ENCODE measurements at regions not wholly inside any gene's neighbourhood (a gene's known extent, or its start where the extent isn't known, plus 50 kb on each side); places are given as distances from the start of the nearest gene placed in this dataset.

DNA sequence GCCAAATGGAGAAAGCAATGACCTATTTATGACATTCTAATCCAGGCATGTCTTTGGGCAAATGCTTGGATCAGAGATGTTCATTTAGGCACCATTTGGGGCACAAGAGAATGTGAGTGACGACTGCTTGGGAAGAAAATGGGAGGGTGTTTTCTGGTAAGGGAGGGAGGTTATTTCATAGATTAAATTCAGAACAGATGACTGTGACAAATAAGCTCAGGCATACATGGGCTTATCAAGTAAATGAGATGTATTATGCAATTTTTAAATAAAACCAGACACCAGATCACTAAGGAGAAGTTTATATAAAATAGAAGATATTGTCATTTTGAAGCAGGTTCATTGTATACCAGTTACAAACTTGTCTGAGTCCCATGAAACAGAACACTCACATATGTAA lies 71.4 kb upstream of the UGT8 start:
- Histone ChIP-seq H3K4me1 (no peaks in the 10 kb centered on the region), H3K27ac (no peak overlapping the region), H3K4me3 (no peak overlapping the region), H3K27me3 (no peaks in the 10 kb centered on the region), H3K9me3 (no peaks in the 10 kb centered on the region), H3K36me3 (no peaks in the 10 kb centered on the region)
- DNase-seq (no peak), ATAC-seq (no peak)
- intact Hi-C loops (cut with DNase I; ENCODE audit: low total_unique reads) = no loop called here
- TF ChIP-seq POLR2A (IDR thresholded peaks at IDR 0.05) = no peak
- TF ChIP-seq, protein P1, sequence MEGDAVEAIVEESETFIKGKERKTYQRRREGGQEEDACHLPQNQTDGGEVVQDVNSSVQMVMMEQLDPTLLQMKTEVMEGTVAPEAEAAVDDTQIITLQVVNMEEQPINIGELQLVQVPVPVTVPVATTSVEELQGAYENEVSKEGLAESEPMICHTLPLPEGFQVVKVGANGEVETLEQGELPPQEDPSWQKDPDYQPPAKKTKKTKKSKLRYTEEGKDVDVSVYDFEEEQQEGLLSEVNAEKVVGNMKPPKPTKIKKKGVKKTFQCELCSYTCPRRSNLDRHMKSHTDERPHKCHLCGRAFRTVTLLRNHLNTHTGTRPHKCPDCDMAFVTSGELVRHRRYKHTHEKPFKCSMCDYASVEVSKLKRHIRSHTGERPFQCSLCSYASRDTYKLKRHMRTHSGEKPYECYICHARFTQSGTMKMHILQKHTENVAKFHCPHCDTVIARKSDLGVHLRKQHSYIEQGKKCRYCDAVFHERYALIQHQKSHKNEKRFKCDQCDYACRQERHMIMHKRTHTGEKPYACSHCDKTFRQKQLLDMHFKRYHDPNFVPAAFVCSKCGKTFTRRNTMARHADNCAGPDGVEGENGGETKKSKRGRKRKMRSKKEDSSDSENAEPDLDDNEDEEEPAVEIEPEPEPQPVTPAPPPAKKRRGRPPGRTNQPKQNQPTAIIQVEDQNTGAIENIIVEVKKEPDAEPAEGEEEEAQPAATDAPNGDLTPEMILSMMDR (IDR thresholded peaks at IDR 0.05 in 4 of 5, conservative IDR thresholded peaks at IDR 0.05 in 1 of 5) = no peak
- in situ Hi-C loops (cut with MboI; ENCODE audit: low sequenced_read_pairs in 4 of 4) = no loop called here

DNA sequence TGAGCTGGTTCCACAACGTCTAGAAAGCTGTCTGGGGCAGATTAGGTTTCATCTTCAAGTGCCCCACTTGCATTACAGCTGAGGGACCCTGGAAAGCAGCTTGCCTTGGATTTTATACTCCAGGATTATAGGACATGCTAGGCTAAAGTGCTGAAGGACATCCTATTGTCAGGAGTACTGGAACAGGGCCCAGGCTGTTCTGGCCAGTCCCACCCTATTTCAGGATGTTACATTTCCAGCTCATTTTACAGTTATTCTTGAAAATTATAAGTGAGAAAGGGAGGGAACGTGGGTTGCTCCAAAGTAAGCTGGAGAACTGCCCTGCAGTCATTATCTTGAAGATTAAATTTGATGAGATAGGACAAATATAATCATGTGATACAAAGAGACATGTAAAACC lies 71.0 kb upstream of the UGT8 start:
- Histone ChIP-seq H3K4me3 (no peak overlapping the region), H3K27me3 (no peaks in the 10 kb centered on the region), H3K9me3 (no peaks in the 10 kb centered on the region), H3K27ac (no peak overlapping the region), H3K36me3 (no peaks in the 10 kb centered on the region), H3K4me1 (no peaks in the 10 kb centered on the region)
- intact Hi-C loops (cut with DNase I; ENCODE audit: low total_unique reads) (no loop called here), in situ Hi-C loops (cut with MboI; ENCODE audit: low sequenced_read_pairs in 4 of 4) (no loop called here)
- TF ChIP-seq, protein P1 (IDR thresholded peaks at IDR 0.05 in 4 of 5, conservative IDR thresholded peaks at IDR 0.05 in 1 of 5) = no peak
- TF ChIP-seq POLR2A (IDR thresholded peaks at IDR 0.05) = no peak
- DNase-seq (no peak), ATAC-seq (no peak)

DNA sequence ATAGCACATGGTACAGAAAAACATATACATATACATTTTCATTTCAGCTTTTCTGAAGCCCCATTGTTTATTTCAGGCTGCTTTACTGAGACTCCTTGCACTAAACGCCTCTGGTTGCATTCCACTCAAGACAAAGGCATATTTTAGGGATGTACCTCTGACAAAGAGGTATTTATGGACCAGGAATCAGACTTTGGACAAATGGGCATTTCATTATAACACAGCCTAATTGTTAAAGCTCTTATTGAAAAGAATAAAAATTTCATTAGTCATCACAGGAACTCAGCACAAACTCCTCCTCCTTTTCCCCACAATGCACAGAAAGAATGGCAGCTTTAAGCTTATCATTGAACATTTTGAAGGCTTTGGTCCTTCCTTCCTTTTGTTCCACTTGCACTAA lies 62.9 kb upstream of the UGT8 start:
- no peak for TF ChIP-seq POLR2A (IDR thresholded peaks at IDR 0.05)
- TF ChIP-seq, protein P1 (IDR thresholded peaks at IDR 0.05 in 4 of 5, conservative IDR thresholded peaks at IDR 0.05 in 1 of 5) = no peak
- intact Hi-C loops (cut with DNase I; ENCODE audit: low total_unique reads) (no loop called here), in situ Hi-C loops (cut with MboI; ENCODE audit: low sequenced_read_pairs in 4 of 4) (no loop called here)
- Histone ChIP-seq H3K36me3 (no peaks in the 10 kb centered on the region), H3K27me3 (no peaks in the 10 kb centered on the region), H3K4me1 (no peaks in the 10 kb centered on the region), H3K27ac (no peak overlapping the region), H3K9me3 (no peaks in the 10 kb centered on the region), H3K4me3 (no peak overlapping the region)
- DNase-seq (no peak), ATAC-seq (no peak)

DNA sequence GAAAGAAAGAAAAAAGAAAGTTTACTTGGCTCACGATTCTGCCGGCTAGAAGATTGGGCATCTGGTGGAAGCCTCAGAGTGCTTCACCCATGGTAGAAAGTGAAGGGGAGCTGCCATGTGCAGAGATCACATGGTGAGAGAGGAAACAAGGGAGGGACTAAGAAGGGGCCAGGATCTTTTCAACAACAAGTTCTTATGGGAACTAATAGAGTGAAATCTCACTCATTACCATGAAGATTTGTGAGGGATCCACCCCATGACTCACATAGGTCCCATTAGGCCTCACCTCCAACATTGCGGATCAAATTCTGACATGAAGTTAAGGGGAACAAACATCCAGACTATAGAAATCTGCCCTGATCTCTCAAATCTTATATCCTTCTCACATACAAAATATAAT lies 61.3 kb upstream of the UGT8 start:
- in situ Hi-C loops (cut with MboI; ENCODE audit: low sequenced_read_pairs in 4 of 4) = no loop called here
- intact Hi-C loops (cut with DNase I; ENCODE audit: low total_unique reads) = no loop called here
- DNase-seq = no peak
- Histone ChIP-seq H3K4me3 (no peak overlapping the region), H3K27ac (no peak overlapping the region), H3K36me3 (no peaks in the 10 kb centered on the region), H3K27me3 (no peaks in the 10 kb centered on the region), H3K9me3 (no peaks in the 10 kb centered on the region), H3K4me1 (no peaks in the 10 kb centered on the region)
- no peak for TF ChIP-seq POLR2A (IDR thresholded peaks at IDR 0.05)
- TF ChIP-seq, protein P1 (IDR thresholded peaks at IDR 0.05 in 4 of 5, conservative IDR thresholded peaks at IDR 0.05 in 1 of 5) = no peak
- ATAC-seq = no peak

DNA sequence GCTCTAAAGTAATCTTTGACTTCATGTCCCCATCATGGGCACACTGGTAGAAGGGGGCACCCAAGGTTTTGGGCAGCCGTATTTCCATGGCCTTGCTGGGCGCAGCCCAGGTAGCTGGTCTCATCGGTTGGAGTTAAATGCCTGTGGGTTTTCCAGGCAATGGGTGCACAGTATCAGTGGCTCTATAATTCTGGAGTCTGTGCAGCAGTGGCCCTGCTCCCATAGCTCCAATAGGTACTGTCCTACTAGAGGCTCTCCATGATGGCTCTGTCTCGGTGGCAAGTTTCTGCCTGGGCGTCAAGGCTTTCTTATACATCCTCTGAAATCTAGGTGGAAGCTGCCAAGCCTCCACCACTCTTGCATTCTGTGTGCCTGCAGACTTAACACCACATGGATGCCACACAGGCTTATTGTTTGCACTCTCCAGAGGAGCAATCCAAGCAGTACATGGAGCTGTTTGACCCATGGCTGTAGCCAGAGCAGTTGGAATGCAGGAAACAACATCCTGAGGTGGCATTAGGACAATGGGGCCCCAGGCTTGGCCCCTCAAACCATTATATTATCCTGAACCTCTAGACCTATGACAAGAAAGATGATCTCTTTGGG lies 60.5 kb upstream of the UGT8 start:
- Histone ChIP-seq H3K4me3 (no peak overlapping the region), H3K36me3 (no peaks in the 10 kb centered on the region), H3K9me3 (no peaks in the 10 kb centered on the region), H3K27me3 (no peaks in the 10 kb centered on the region), H3K27ac (no peak overlapping the region), H3K4me1 (no peaks in the 10 kb centered on the region)
- in situ Hi-C loops (cut with MboI; ENCODE audit: low sequenced_read_pairs in 4 of 4) = no loop called here
- ATAC-seq (no peak), DNase-seq (no peak)
- TF ChIP-seq, protein P1 (IDR thresholded peaks at IDR 0.05 in 4 of 5, conservative IDR thresholded peaks at IDR 0.05 in 1 of 5) = no peak
- no peak for TF ChIP-seq POLR2A (IDR thresholded peaks at IDR 0.05)
- intact Hi-C loops (cut with DNase I; ENCODE audit: low total_unique reads) = no loop called here

Measured in gastrocnemius medialis (tissue), 4 donors.